ENCODE measurements at regions not wholly inside any gene's neighbourhood (a gene's known extent, or its start where the extent isn't known, plus 50 kb on each side); places are given as distances from the start of the nearest gene placed in this dataset.

- no peak for TF ChIP-seq EZH2 (IDR thresholded peaks at IDR 0.05)
- TF ChIP-seq POLR2AphosphoS5 (IDR thresholded peaks at IDR 0.05; ENCODE audit: borderline replicate concordance, low read depth, low read length), result no peak
- no peak for TF ChIP-seq FOXP2 (optimal IDR thresholded peaks at IDR 0.05; ENCODE audit: control extremely low read depth, extremely low read length, insufficient read depth)
These were observed 334.0 kb upstream of the PRICKLE1 start for GRCh38 chr12:42923583-42923982.

Data from SK-N-MC (cell line).